CD14-positive monocyte (primary cell): ENCODE measurements at regions not wholly inside any gene's neighbourhood (a gene's known extent, or its start where the extent isn't known, plus 50 kb on each side); places are given as distances from the start of the nearest gene placed in this dataset.

Source experiments
- DNase-seq, 3 donors: peaks; one replicate each; pipeline ENCODE4 v3.0.0-alpha.2; 2011 to 2022
- H2AFZ ChIP-seq: 2 replicates; pipeline ENCODE4 v1.6.0; 2012; ENCODE audit warnings: mild to moderate bottlenecking, low read depth, low read length, inconsistent platforms; ENCODE audit not compliant: insufficient read depth, poor library complexity, severe bottlenecking
- H3K27ac ChIP-seq, 2 donors: 1 replicate in 1 of 2; 2 replicates in 1 of 2; pipeline ENCODE4 v1.5.1; 2012 to 2013; ENCODE audit warnings: low read length in 2 of 2, control low read depth in 1 of 2, inconsistent platforms in 1 of 2, low read depth in 1 of 2, mild to moderate bottlenecking in 1 of 2
- H3K27me3 ChIP-seq, 2 donors: one replicate each; pipeline versions ENCODE4 v1.6.0 to v1.6.1; 2011 to 2013; ENCODE audit warnings: low read length in 2 of 2; ENCODE audit not compliant: control insufficient read depth in 2 of 2, insufficient read depth in 2 of 2
- H3K36me3 ChIP-seq, 2 donors: replicated peaks in 1 of 2; 1 replicate in 1 of 2; 2 replicates in 1 of 2; pipeline versions ENCODE4 v1.5.1 to v1.6.1; 2012 to 2013; ENCODE audit warnings: low read length in 2 of 2, control low read depth in 1 of 2, inconsistent platforms in 1 of 2, mild to moderate bottlenecking in 1 of 2; ENCODE audit not compliant: insufficient read depth in 2 of 2, control insufficient read depth in 1 of 2
- H3K4me1 ChIP-seq, 2 donors: 1 replicate in 1 of 2; 2 replicates in 1 of 2; pipeline versions ENCODE4 v1.5.1 to v1.6.1; 2012 to 2013; ENCODE audit warnings: low read length in 2 of 2, control low read depth in 1 of 2, inconsistent platforms in 1 of 2, mild to moderate bottlenecking in 1 of 2, moderate library complexity in 1 of 2; ENCODE audit not compliant: insufficient read depth in 2 of 2, control insufficient read depth in 1 of 2
- H3K4me2 ChIP-seq: replicated peaks from 2 replicates; pipeline ENCODE3; 2012; ENCODE audit warnings: low read length, moderate library complexity, mild to moderate bottlenecking; ENCODE audit not compliant: poor library complexity, severe bottlenecking; ENCODE audit errors: extremely low read depth
- H3K4me3 ChIP-seq, 3 experiments: fragments of 200-600 bp in 1 of 3; sonication (generic) in 1 of 3; replicated peaks in 1 of 3; 1 replicate in 2 of 3; 2 replicates in 1 of 3; pipeline ENCODE4 v1.5.1; 2011 to 2013; ENCODE audit warnings: low read length in 3 of 3, mild to moderate bottlenecking in 3 of 3, control low read depth in 2 of 3, low read depth in 2 of 3, inconsistent platforms in 1 of 3, moderate library complexity in 1 of 3
- H3K79me2 ChIP-seq: 2 replicates; pipeline ENCODE4 v1.6.0; 2012; ENCODE audit warnings: mild to moderate bottlenecking, control low read depth, inconsistent platforms, low read length, moderate library complexity; ENCODE audit not compliant: insufficient read depth
- H3K9ac ChIP-seq: 2 replicates; pipeline ENCODE4 v1.6.0; 2017; ENCODE audit warnings: low read length, mild to moderate bottlenecking; ENCODE audit not compliant: insufficient read depth, poor library complexity, severe bottlenecking
- H3K9me3 ChIP-seq, 2 donors: replicated peaks in 1 of 2; 1 replicate in 1 of 2; 2 replicates in 1 of 2; pipeline versions ENCODE4 v1.5.1 to v1.6.1; 2012 to 2013; ENCODE audit warnings: low read length in 2 of 2, control low read depth in 1 of 2; ENCODE audit not compliant: control insufficient read depth in 1 of 2, insufficient read depth in 1 of 2
- H4K20me1 ChIP-seq: 2 replicates; pipeline ENCODE4 v1.6.0; 2012; ENCODE audit warnings: mild to moderate bottlenecking, low read length, control low read depth, moderate library complexity; ENCODE audit not compliant: insufficient read depth
- H3K27ac Mint-ChIP-seq, 7 donors: one replicate each; pipeline ENCODE4 v1.8.0; 2020; ENCODE audit warnings: mild to moderate bottlenecking in 7 of 7, mixed read lengths in 7 of 7, moderate library complexity in 6 of 7, inconsistent platforms in 2 of 7
- H3K27me3 Mint-ChIP-seq, 3 donors: one replicate each; pipeline ENCODE4 v1.8.0; 2021 to 2022; ENCODE audit warnings: low read depth in 3 of 3, mild to moderate bottlenecking in 3 of 3, mixed read lengths in 3 of 3, moderate library complexity in 3 of 3, inconsistent platforms in 1 of 3
- H3K36me3 Mint-ChIP-seq, 2 donors: one replicate each; pipeline ENCODE4 v1.8.0; 2020; ENCODE audit warnings: mixed read lengths in 2 of 2, inconsistent platforms in 1 of 2, mild to moderate bottlenecking in 1 of 2
- H3K4me1 Mint-ChIP-seq: one replicate; pipeline ENCODE4 v1.8.0; 2020; ENCODE audit warnings: mild to moderate bottlenecking, mixed read lengths
- H3K4me3 Mint-ChIP-seq, 2 donors: one replicate each; pipeline ENCODE4 v1.8.0; 2020; ENCODE audit warnings: mild to moderate bottlenecking in 2 of 2, mixed read lengths in 2 of 2, moderate library complexity in 1 of 2
- H3K9me3 Mint-ChIP-seq, 7 donors: one replicate each; pipeline ENCODE4 v1.8.0; 2020 to 2022; ENCODE audit warnings: mixed read lengths in 7 of 7, mild to moderate bottlenecking in 6 of 7, moderate library complexity in 6 of 7, inconsistent platforms in 2 of 7
- CTCF ChIP-seq: fragments of 200-600 bp; IDR thresholded peaks from one replicate; pipeline ENCODE4 v1.8.0; 2022; ENCODE audit warnings: antibody characterized with exemption, mild to moderate bottlenecking
- WGBS: methylation state at CpG from one replicate; pipeline ENCODE4 v1.1.5; 2013; ENCODE audit warnings: missing lambda C conversion rate; ENCODE audit not compliant: insufficient coverage; 5-methylcytosine and 5-hydroxymethylcytosine counted together
- intact Hi-C, 2 donors: fragments of 100-400 bp; cut with micrococcal nuclease; formaldehyde crosslinking; loops; one replicate each; pipeline versions ENCODE4 v1.15.0 to v1.15.1; 2023

DNA sequence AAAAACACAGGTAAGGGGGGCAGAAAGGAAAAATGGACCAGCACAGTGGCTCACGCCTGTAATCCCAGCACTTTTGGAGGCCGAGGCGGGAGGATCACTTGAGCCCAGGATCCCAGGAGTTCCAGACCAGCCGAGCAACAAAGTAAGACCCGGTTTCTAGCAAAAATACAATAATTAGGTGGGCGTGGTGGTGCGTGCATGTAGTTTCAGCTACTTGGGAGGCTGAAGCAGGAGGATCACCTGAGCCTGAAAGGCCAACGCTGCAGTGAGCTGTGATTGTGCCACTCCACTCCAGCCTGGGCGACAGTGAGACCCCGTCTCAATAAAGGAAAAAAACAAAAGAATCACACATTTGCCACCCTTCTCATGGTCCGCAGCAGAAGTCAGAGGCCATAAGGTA lies 519.4 kb downstream of the BRD1 start:
- H3K27ac Mint-ChIP-seq: no peak overlapping the region
- Histone ChIP-seq H3K36me3 (no peaks in the 10 kb centered on the region), H3K4me2 (no peak overlapping the region), H4K20me1 (no peaks in the 10 kb centered on the region), H2AFZ (no peak overlapping the region), H3K9me3 (no peaks in the 10 kb centered on the region), H3K27ac (no peak overlapping the region), H3K4me1 (no peaks in the 10 kb centered on the region), H3K27me3 (peaks cover 0 to 4% of the 10 kb centered on the region in 2 donors), H3K9ac (no peak overlapping the region), H3K4me3 (no peak overlapping the region), H3K79me2 (no peaks in the 10 kb centered on the region)
- 100% methylated on average over 10 of the region's 11 CpGs for WGBS
- H3K27me3 Mint-ChIP-seq: peaks cover 10 to 20% (median 15%) of the 10 kb centered on the region in 3 donors
- no peaks in the 10 kb centered on the region for H3K36me3 Mint-ChIP-seq
- H3K9me3 Mint-ChIP-seq: peaks cover 0 to 2% (median 0%) of the 10 kb centered on the region in 7 donors
- intact Hi-C loops: no loop called here
- DNase-seq: no peak
- H3K4me3 Mint-ChIP-seq: peak overlapping the region in 1 of 2 donors; percentile 11
- no peaks in the 10 kb centered on the region for H3K4me1 Mint-ChIP-seq
- TF ChIP-seq CTCF: no peak

GRCh38 chr22:49307870-49308269 lies 519.8 kb downstream of the BRD1 start:
- no peaks in the 10 kb centered on the region for H3K9me3 ChIP-seq
- Mint-ChIP-seq H3K4me3 (no peak overlapping the region), H3K27me3 (peaks cover 9 to 19% (median 12%) of the 10 kb centered on the region in 3 donors), H3K9me3 (peaks cover 0 to 2% (median 0%) of the 10 kb centered on the region in 7 donors), H3K36me3 (no peaks in the 10 kb centered on the region), H3K4me1 (no peaks in the 10 kb centered on the region), H3K27ac (no peak overlapping the region)
- intact Hi-C loops: no loop called here
- H3K4me1 ChIP-seq: no peaks in the 10 kb centered on the region
- H4K20me1 ChIP-seq: no peaks in the 10 kb centered on the region
- TF ChIP-seq CTCF: no peak
- no peak overlapping the region for H3K4me2 ChIP-seq
- WGBS: 87% methylated on average over 12 of the region's 16 CpGs
- no peak overlapping the region for H3K27ac ChIP-seq
- H3K4me3 ChIP-seq: no peak overlapping the region
- no peaks in the 10 kb centered on the region for H3K79me2 ChIP-seq
- no peaks in the 10 kb centered on the region for H3K36me3 ChIP-seq
- no peak for DNase-seq
- no peak overlapping the region for H2AFZ ChIP-seq
- H3K27me3 ChIP-seq: peaks cover 0 to 4% of the 10 kb centered on the region in 2 donors
- H3K9ac ChIP-seq: no peak overlapping the region
